H1 (cell line): ENCODE measurements at regions not wholly inside any gene's neighbourhood (a gene's known extent, or its start where the extent isn't known, plus 50 kb on each side); places are given as distances from the start of the nearest gene placed in this dataset.

ENCODE experiments used
- CTCF ChIA-PET: fragments of 300-600 bp; sonication (Branson Sonifier 250); formaldehyde crosslinking; loops from one replicate; lab custom pipeline; 2021; ENCODE audit not compliant: partially characterized antibody; lab: Charles Lee
- POLR2A ChIA-PET: fragments of 300-600 bp; sonication (Branson Sonifier 250); formaldehyde crosslinking; loops from one replicate; lab custom pipeline; 2021; ENCODE audit warnings: inconsistent platforms; ENCODE audit not compliant: partially characterized antibody; lab: Charles Lee
- DNase-seq, 2 experiments: peaks; one replicate each; pipeline versions ENCODE4 v3.0.0 to v3.0.0-alpha.2; 2010 to 2022; ENCODE audit warnings: low spot score in 2 of 2, low read depth in 1 of 2, mixed read lengths in 1 of 2
- FAIRE-seq: peaks from 2 replicates; lab custom pipeline; 2011; peaks lifted over from hg19 to GRCh38; lab: Jason Lieb, UNC
- H2AFZ ChIP-seq: 2 replicates; pipeline ENCODE4 v1.8.1; 2012; ENCODE audit warnings: low read length, inconsistent platforms
- H2AK5ac ChIP-seq: 2 replicates; pipeline ENCODE4 v1.6.1; 2013; ENCODE audit warnings: low read depth, low read length
- H2BK120ac ChIP-seq: replicated peaks from 2 replicates; pipeline ENCODE3; 2013; ENCODE audit warnings: low read depth, low read length, inconsistent platforms
- H2BK12ac ChIP-seq: 2 replicates; pipeline ENCODE4 v1.6.1; 2013; ENCODE audit warnings: low read depth, low read length
- H2BK15ac ChIP-seq: 2 replicates; pipeline ENCODE4 v1.6.1; 2013; ENCODE audit warnings: low read length
- H2BK20ac ChIP-seq: 2 replicates; pipeline ENCODE4 v1.6.1; 2013; ENCODE audit warnings: low read length
- H2BK5ac ChIP-seq: 2 replicates; pipeline ENCODE4 v1.6.1; 2013; ENCODE audit warnings: low read depth, low read length
- H3K14ac ChIP-seq: 2 replicates; pipeline ENCODE4 v1.6.1; 2013; ENCODE audit warnings: inconsistent platforms; ENCODE audit not compliant: insufficient read length
- H3K18ac ChIP-seq: 2 replicates; pipeline ENCODE4 v1.6.1; 2013; ENCODE audit warnings: low read length; ENCODE audit errors: extremely low read depth
- H3K23ac ChIP-seq: 2 replicates; pipeline ENCODE4 v1.6.1; 2013; ENCODE audit warnings: inconsistent platforms; ENCODE audit not compliant: insufficient read length
- H3K23me2 ChIP-seq: 2 replicates; pipeline ENCODE4 v1.6.1; 2013; ENCODE audit warnings: low read depth, low read length
- H3K27ac ChIP-seq: 2 replicates; pipeline ENCODE4 v1.6.1; 2011; ENCODE audit warnings: low read depth, low read length, inconsistent platforms
- H3K27me3 ChIP-seq, 4 experiments: replicated peaks in 1 of 4; 1 replicate in 1 of 4; 2 replicates in 3 of 4; pipeline versions ENCODE4 v1.6.1 to v1.8.1; 2011 to 2013; ENCODE audit warnings: low read length in 3 of 4, mild to moderate bottlenecking in 3 of 4, inconsistent platforms in 2 of 4, mixed read lengths in 2 of 4, moderate library complexity in 1 of 4; ENCODE audit not compliant: control insufficient read depth in 3 of 4, insufficient read depth in 3 of 4; ENCODE audit errors: extremely low read depth in 1 of 4
- H3K36me3 ChIP-seq, 4 experiments: 2 replicates each; pipeline versions ENCODE4 v1.6.1 to v1.8.1; 2011 to 2013; ENCODE audit warnings: mild to moderate bottlenecking in 4 of 4, low read length in 3 of 4, moderate library complexity in 2 of 4, control low read depth in 1 of 4, inconsistent platforms in 1 of 4; ENCODE audit not compliant: insufficient read depth in 4 of 4, control insufficient read depth in 2 of 4
- H3K4ac ChIP-seq: replicated peaks from 2 replicates; pipeline ENCODE3; 2013; ENCODE audit warnings: low read length, low read depth, mixed read lengths, inconsistent platforms; ENCODE audit not compliant: insufficient read length
- H3K4me1 ChIP-seq, 4 experiments: replicated peaks in 1 of 4; 1 replicate in 1 of 4; 2 replicates in 3 of 4; pipeline versions ENCODE4 v1.6.1 to v1.8.1; 2011 to 2013; ENCODE audit warnings: low read length in 3 of 4, inconsistent platforms in 2 of 4, mixed read lengths in 1 of 4; ENCODE audit not compliant: insufficient read depth in 4 of 4, control insufficient read depth in 3 of 4
- H3K4me2 ChIP-seq, 2 experiments: 2 replicates each; pipeline versions ENCODE4 v1.6.1 to v1.8.1; 2011 to 2013; ENCODE audit warnings: low read depth in 2 of 2, low read length in 2 of 2, control low read depth in 1 of 2, inconsistent platforms in 1 of 2, mild to moderate bottlenecking in 1 of 2; ENCODE audit not compliant: insufficient read depth in 1 of 2
- H3K4me3 ChIP-seq, 4 experiments: fragments of 200-600, 300-600 bp in 1 of 4; sonication (generic), shearing (Covaris generic), sonication (Bioruptor Twin) in 1 of 4; 2 replicates each; pipeline versions ENCODE4 v1.5.1 to v1.8.1; 2011 to 2016; ENCODE audit warnings: low read length in 4 of 4, low read depth in 3 of 4, control low read depth in 2 of 4, inconsistent platforms in 2 of 4, mild to moderate bottlenecking in 2 of 4, mixed read lengths in 1 of 4, moderate library complexity in 1 of 4; ENCODE audit not compliant: insufficient read depth in 2 of 4; ENCODE audit errors: extremely low read depth in 1 of 4
- H3K56ac ChIP-seq: replicated peaks from 2 replicates; pipeline ENCODE3; 2013; ENCODE audit warnings: low read depth, mild to moderate bottlenecking, mixed read lengths, low read length, inconsistent platforms; ENCODE audit not compliant: insufficient read length
- H3K79me1 ChIP-seq: 2 replicates; pipeline ENCODE4 v1.6.1; 2013; ENCODE audit warnings: low read depth, low read length, control low read depth
- H3K79me2 ChIP-seq, 2 experiments: 2 replicates each; pipeline versions ENCODE4 v1.6.1 to v1.8.1; 2012 to 2013; ENCODE audit warnings: low read length in 2 of 2, mild to moderate bottlenecking in 2 of 2, inconsistent platforms in 1 of 2; ENCODE audit not compliant: insufficient read depth in 2 of 2, control insufficient read depth in 1 of 2
- H3K9ac ChIP-seq, 4 experiments: replicated peaks in 1 of 4; 1 replicate in 1 of 4; 2 replicates in 3 of 4; pipeline versions ENCODE4 v1.6.1 to v1.8.1; 2011 to 2013; ENCODE audit warnings: low read depth in 3 of 4, low read length in 3 of 4, control low read depth in 2 of 4, mild to moderate bottlenecking in 2 of 4, moderate library complexity in 2 of 4, inconsistent platforms in 1 of 4; ENCODE audit errors: extremely low read depth in 1 of 4
- H3K9me3 ChIP-seq, 2 experiments: 2 replicates each; pipeline versions ENCODE4 v1.6.1 to v1.8.1; 2012 to 2013; ENCODE audit warnings: mild to moderate bottlenecking in 2 of 2, moderate library complexity in 2 of 2, control low read depth in 1 of 2, inconsistent platforms in 1 of 2, low read depth in 1 of 2, low read length in 1 of 2, mixed read lengths in 1 of 2; ENCODE audit not compliant: insufficient read depth in 2 of 2
- H4K20me1 ChIP-seq, 2 experiments: replicated peaks in 1 of 2; 2 replicates each; pipeline versions ENCODE3 to v1.8.1; 2011 to 2013; ENCODE audit warnings: inconsistent platforms in 2 of 2, low read length in 2 of 2, mild to moderate bottlenecking in 1 of 2; ENCODE audit not compliant: insufficient read depth in 2 of 2, control insufficient read depth in 1 of 2
- H4K5ac ChIP-seq: 2 replicates; pipeline ENCODE4 v1.6.1; 2013; ENCODE audit warnings: low read length, low read depth, mixed read lengths, inconsistent platforms; ENCODE audit not compliant: insufficient read length
- H4K8ac ChIP-seq: 2 replicates; pipeline ENCODE4 v1.8.0; 2013; ENCODE audit warnings: mild to moderate bottlenecking, moderate library complexity, low read length, inconsistent platforms; ENCODE audit not compliant: insufficient read depth; ENCODE audit errors: extremely low read depth
- H4K91ac ChIP-seq: replicated peaks from 2 replicates; pipeline ENCODE3; 2013; ENCODE audit warnings: low read length, mixed read lengths, inconsistent platforms; ENCODE audit not compliant: insufficient read length
- BRCA1 ChIP-seq: IDR thresholded peaks from 2 replicates; pipeline ENCODE4 v1.6.1; 2012; ENCODE audit warnings: low read depth, low read length, improper control_type of control experiment
- EP300 ChIP-seq, 2 experiments: IDR thresholded peaks; 1 replicate in 1 of 2; 2 replicates in 1 of 2; pipeline ENCODE4 v1.6.1; 2011 to 2012; ENCODE audit warnings: low read depth in 2 of 2, low read length in 2 of 2, mild to moderate bottlenecking in 2 of 2, borderline replicate concordance in 1 of 2, inconsistent platforms in 1 of 2, moderate library complexity in 1 of 2
- JUN ChIP-seq: IDR thresholded peaks from 2 replicates; pipeline ENCODE4 v1.6.1; 2011; ENCODE audit warnings: low read depth, mild to moderate bottlenecking, improper control_type of control experiment, low read length
- KDM4A ChIP-seq: IDR thresholded peaks from one replicate; pipeline ENCODE4 v1.7.1; 2012; ENCODE audit warnings: low read depth, mild to moderate bottlenecking, moderate library complexity, low read length, inconsistent platforms; ENCODE audit not compliant: severe bottlenecking
- RAD21 ChIP-seq, 2 experiments: IDR thresholded peaks in 1 of 2; conservative IDR thresholded peaks in 1 of 2; 2 replicates each; pipeline ENCODE4 v1.6.1; 2011; ENCODE audit warnings: low read depth in 2 of 2, low read length in 2 of 2, improper control_type of control experiment in 1 of 2, inconsistent platforms in 1 of 2, mild to moderate bottlenecking in 1 of 2, moderate library complexity in 1 of 2
- RFX5 ChIP-seq: IDR thresholded peaks from 2 replicates; pipeline ENCODE4 v1.6.1; 2011; ENCODE audit warnings: low read depth, low read length, improper control_type of control experiment, borderline replicate concordance
- RXRA ChIP-seq: IDR thresholded peaks from 2 replicates; pipeline ENCODE4 v1.6.1; 2011; ENCODE audit warnings: low read depth, mild to moderate bottlenecking, low read length, moderate library complexity; ENCODE audit not compliant: insufficient read depth
- SIX5 ChIP-seq: IDR thresholded peaks from 2 replicates; pipeline ENCODE4 v1.6.1; 2011; ENCODE audit warnings: mild to moderate bottlenecking, low read depth, low read length
- SP2 ChIP-seq: IDR thresholded peaks from 2 replicates; pipeline ENCODE4 v1.6.1; 2012; ENCODE audit warnings: mild to moderate bottlenecking, low read length, inconsistent platforms
- SP4 ChIP-seq: IDR thresholded peaks from 2 replicates; pipeline ENCODE4 v1.6.1; 2012; ENCODE audit warnings: low read length, inconsistent platforms
- SRF ChIP-seq: IDR thresholded peaks from 2 replicates; pipeline ENCODE4 v1.6.1; 2011; ENCODE audit warnings: mild to moderate bottlenecking, low read depth, low read length, moderate library complexity
- TCF12 ChIP-seq: IDR thresholded peaks from 2 replicates; pipeline ENCODE4 v1.6.1; 2011; ENCODE audit warnings: low read depth, mild to moderate bottlenecking, low read length
- WGBS, 2 experiments: shearing (Covaris generic) in 1 of 2; methylation state at CpG; one replicate each; pipeline versions ENCODE4 v1.1.6 to v1.1.7; 2013 to 2015; ENCODE audit warnings: low lambda C conversion rate in 2 of 2, mixed read lengths in 2 of 2, inconsistent platforms in 1 of 2, low coverage in 1 of 2, missing lambda C conversion rate in 1 of 2; ENCODE audit not compliant: insufficient replicate concordance in 2 of 2, insufficient coverage in 1 of 2, insufficient read length in 1 of 2; ENCODE audit errors: extremely low coverage in 1 of 2, missing lambda C conversion rate in 1 of 2; 5-methylcytosine and 5-hydroxymethylcytosine counted together
- TF ChIP-seq, protein P1 (sequence below): IDR thresholded peaks from 2 replicates; pipeline ENCODE4 v1.6.1; 2012; ENCODE audit warnings: inconsistent platforms
- TF ChIP-seq, protein P2 (sequence below): IDR thresholded peaks from 2 replicates; pipeline ENCODE4 v1.6.1; 2011; ENCODE audit warnings: low read depth, mild to moderate bottlenecking, low read length; ENCODE audit not compliant: insufficient read depth

DNA sequence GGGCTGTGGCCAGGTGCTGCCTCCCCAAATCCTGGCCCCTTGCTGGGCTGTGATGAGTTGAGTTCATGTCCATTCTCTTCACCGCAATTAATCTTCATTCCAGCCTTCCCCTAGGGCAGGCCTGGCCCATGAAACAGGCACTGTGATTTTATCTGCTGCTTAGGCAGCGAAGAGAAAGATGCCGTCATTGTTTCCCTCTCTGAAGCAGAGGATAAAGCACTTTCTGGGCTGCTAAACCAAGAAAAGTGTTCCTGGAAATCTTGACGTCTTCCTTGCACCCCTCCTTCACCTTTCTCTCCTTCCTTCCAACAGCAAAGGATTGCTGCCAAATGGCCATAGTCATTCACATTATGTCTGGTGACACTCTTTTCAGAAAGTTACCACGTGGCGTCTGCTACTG, 265.9 kb downstream of the ZEB1 start:
- Histone ChIP-seq H3K79me2 (no peaks in the 10 kb centered on the region), H3K27ac (no peak overlapping the region), H3K56ac (no peak overlapping the region), H3K4me1 (peaks cover 0 to 10% (median 2%) of the 10 kb centered on the region in 4 experiments; a peak in 2 of 7 replicates), H2BK12ac (no peak overlapping the region), H2BK20ac (no peak overlapping the region), H4K8ac (no peak overlapping the region), H2BK5ac (no peak overlapping the region), H3K4me2 (no peak overlapping the region), H3K18ac (no peak overlapping the region), H2BK15ac (no peak overlapping the region), H2BK120ac (no peak overlapping the region), H3K9ac (no peak overlapping the region), H3K27me3 (no peaks in the 10 kb centered on the region), H3K36me3 (no peaks in the 10 kb centered on the region), H4K20me1 (no peaks in the 10 kb centered on the region), H3K14ac (no peak overlapping the region), H3K79me1 (no peaks in the 10 kb centered on the region), H3K23me2 (no peaks in the 10 kb centered on the region), H3K4me3 (no peak overlapping the region), H2AFZ (no peak overlapping the region; the same call in 1 of the 2 replicates), H3K23ac (no peak overlapping the region), H4K91ac (no peak overlapping the region), H4K5ac (no peak overlapping the region), H2AK5ac (no peak overlapping the region), H3K4ac (no peak overlapping the region), H3K9me3 (no peaks in the 10 kb centered on the region; a peak in 1 of 4 replicates)
- CTCF ChIA-PET = no interaction called here
- DNase-seq (no peak), FAIRE-seq (no peak)
- POLR2A ChIA-PET = interaction anchor here (1.4 kb wide), 1 partner anchor 17 kb away, joined by 7 read pairs; no protein-coding TSS in a partner anchor
- WGBS, 2 experiments = 92% methylated on average over 6 of the region's 6 CpGs; no CpG with 5 or more reads in 1 of the 2 experiments
- TF ChIP-seq RFX5 = no peak
- TF ChIP-seq RXRA = no peak
- no peak for TF ChIP-seq SP4
- TF ChIP-seq, protein P1, sequence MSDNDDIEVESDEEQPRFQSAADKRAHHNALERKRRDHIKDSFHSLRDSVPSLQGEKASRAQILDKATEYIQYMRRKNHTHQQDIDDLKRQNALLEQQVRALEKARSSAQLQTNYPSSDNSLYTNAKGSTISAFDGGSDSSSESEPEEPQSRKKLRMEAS = no peak
- TF ChIP-seq SP2 = no peak
- TF ChIP-seq KDM4A = no peak
- TF ChIP-seq, protein P2, sequence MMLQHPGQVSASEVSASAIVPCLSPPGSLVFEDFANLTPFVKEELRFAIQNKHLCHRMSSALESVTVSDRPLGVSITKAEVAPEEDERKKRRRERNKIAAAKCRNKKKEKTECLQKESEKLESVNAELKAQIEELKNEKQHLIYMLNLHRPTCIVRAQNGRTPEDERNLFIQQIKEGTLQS = no peak
- no peak for TF ChIP-seq EP300 (IDR thresholded peaks at IDR 0.05; ENCODE audit: borderline replicate concordance in 1 of 2, low read depth in 2 of 2, low read length in 2 of 2)
- TF ChIP-seq JUN = no peak
- no peak for TF ChIP-seq BRCA1
- no peak for TF ChIP-seq RAD21 (IDR thresholded peaks at IDR 0.05 in 1 of 2, conservative IDR thresholded peaks at IDR 0.05 in 1 of 2; ENCODE audit: low read depth in 2 of 2, low read length in 2 of 2)
- no peak for TF ChIP-seq TCF12
- TF ChIP-seq SRF = no peak
- no peak for TF ChIP-seq SIX5
